ENCODE measurements at regions not wholly inside any gene's neighbourhood (a gene's known extent, or its start where the extent isn't known, plus 50 kb on each side); places are given as distances from the start of the nearest gene placed in this dataset.
"Not testable (repeated sequence)": the region's sequence is repeated elsewhere in the genome, so short reads cannot be mapped to it uniquely, and the experiment has no call there.

DNA sequence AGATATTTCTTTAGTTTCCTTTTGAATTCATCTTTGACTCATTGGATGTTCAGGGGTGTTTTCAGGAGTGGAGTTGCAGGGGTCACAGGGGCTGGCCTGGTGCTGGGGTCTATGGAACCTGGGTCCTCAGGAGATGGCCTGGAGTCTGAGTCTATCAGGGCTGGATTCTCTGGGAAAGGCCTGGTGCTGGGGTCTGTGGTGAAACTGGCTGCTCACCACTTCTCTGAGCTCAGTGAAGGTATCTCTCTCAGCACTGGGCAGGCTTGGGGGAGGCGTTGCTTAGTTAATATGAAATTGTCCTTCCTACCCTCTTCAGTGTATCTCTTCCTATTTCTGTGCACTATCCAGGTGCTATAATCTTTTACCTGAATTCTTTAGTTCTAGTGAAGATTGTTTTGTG, 83.1 kb upstream of the SLC24A3 start:
- H3K36me3 Mint-ChIP-seq: no peaks in the 10 kb centered on the region
- no peak for DNase-seq (ENCODE audit: low spot score in 2 of 2)
- no peak overlapping the region for H3K27ac Mint-ChIP-seq
- H3K4me1 Mint-ChIP-seq: no peaks in the 10 kb centered on the region
- no peaks in the 10 kb centered on the region for H3K27me3 Mint-ChIP-seq
- ATAC-seq (ENCODE audit: low read depth): no peak
- no peak overlapping the region for H3K4me3 Mint-ChIP-seq
- H3K9me3 Mint-ChIP-seq: no peaks in the 10 kb centered on the region

DNA sequence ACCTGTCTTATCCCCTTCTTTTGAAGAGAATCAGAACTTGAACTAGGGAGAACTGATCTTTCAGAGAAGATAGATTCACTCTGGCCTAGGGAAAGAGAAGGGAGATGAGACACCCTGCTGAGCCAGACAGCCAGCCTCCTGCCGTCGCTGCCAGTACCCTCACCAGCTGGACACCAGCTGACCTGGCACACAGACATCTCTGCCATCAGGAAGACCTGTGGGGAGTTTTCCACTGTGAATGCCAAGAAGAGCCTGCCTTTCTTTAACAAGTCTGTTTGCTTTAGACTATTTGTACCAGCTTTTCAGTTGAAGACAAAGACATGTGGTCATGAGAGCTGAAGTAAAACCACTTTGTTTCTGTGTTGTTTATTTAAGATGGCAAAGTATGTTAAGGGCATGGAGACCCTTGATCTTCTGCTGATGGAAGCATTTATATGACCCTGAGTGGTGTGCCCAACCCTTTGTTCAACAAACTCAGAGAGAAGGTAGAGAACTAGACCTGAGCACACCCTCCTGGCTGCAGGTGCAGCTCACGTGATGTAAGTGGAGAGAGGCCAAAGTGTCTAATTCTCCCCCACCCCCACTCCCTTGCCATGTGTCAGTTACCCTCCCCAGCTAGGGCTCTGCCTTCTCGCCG, 82.3 kb upstream of the SLC24A3 start:
- Mint-ChIP-seq H3K27me3 (no peaks in the 10 kb centered on the region), H3K4me3 (no peak overlapping the region), H3K4me1 (no peaks in the 10 kb centered on the region), H3K9me3 (no peaks in the 10 kb centered on the region), H3K27ac (no peak overlapping the region), H3K36me3 (no peaks in the 10 kb centered on the region)
- DNase-seq (ENCODE audit: low spot score in 2 of 2) (no peak), ATAC-seq (ENCODE audit: low read depth) (no peak)

DNA sequence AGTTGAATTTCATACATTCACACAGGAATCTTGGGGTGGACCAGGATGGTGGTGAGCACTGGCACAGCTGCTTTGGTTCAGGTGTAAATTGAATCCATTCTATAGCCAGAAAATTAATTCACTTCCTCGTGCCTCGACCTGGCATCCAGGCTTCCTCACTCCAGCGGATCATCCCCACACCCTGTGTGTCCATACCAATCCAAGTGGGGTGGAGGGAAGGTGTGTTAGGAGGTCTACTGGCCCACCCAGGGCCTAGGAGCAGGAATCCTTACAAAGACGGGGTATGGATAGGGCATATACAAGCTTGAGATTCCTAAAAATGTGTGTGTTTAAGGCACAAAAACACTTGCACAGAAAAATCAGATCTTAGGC, 81.8 kb upstream of the SLC24A3 start:
- Mint-ChIP-seq H3K4me1 (no peaks in the 10 kb centered on the region), H3K27me3 (no peaks in the 10 kb centered on the region), H3K9me3 (no peaks in the 10 kb centered on the region), H3K27ac (no peak overlapping the region), H3K36me3 (no peaks in the 10 kb centered on the region), H3K4me3 (no peak overlapping the region)
- DNase-seq (ENCODE audit: low spot score in 2 of 2) (no peak), ATAC-seq (ENCODE audit: low read depth) (no peak)

DNA sequence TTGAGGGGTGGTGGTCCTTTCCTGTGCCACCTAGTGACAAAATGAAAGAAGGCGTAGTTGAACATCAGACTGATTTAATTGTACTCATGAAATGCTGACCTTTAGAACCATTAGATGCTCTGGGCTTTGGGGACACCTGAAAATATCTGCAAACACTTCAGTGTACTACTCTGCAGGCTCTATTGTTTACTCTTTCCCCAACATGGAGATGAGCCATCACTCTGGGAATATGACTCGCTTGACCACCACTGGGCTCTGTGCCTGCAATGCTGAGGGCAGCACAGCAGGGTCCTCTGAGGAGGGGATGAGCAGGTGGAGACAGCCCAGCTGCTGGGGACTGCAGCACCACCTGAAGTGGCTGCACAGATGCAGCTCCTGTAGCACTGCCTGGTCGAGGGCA, 74.8 kb upstream of the SLC24A3 start:
- ATAC-seq (ENCODE audit: low read depth): no peak
- peaks cover 3% of the 10 kb centered on the region for H3K27me3 Mint-ChIP-seq
- no peak overlapping the region for H3K27ac Mint-ChIP-seq
- no peaks in the 10 kb centered on the region for H3K36me3 Mint-ChIP-seq
- peaks cover 5% of the 10 kb centered on the region for H3K9me3 Mint-ChIP-seq
- no peak overlapping the region for H3K4me3 Mint-ChIP-seq
- no peak for DNase-seq (ENCODE audit: low spot score in 2 of 2)
- no peaks in the 10 kb centered on the region for H3K4me1 Mint-ChIP-seq

DNA sequence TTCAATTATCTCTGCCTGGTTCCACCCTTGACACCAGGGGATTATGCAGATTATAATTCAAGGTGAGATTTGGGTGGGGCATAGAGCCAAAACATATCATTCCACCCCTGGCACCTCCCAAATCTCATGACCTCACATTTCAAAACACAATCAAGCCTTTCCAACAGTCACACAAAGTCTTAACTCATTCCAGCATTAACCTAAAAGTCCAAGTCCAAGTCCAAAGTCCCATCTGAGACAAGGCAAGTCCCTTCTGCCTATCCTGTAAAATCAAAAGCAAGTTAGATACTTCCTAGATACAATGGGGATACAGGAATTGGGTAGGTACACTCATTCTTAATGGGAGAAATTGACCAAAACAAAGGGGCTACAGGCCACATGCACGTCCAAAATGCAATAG, 73.7 kb upstream of the SLC24A3 start:
- H3K4me3 Mint-ChIP-seq: no peak overlapping the region
- H3K4me1 Mint-ChIP-seq: no peaks in the 10 kb centered on the region

DNA sequence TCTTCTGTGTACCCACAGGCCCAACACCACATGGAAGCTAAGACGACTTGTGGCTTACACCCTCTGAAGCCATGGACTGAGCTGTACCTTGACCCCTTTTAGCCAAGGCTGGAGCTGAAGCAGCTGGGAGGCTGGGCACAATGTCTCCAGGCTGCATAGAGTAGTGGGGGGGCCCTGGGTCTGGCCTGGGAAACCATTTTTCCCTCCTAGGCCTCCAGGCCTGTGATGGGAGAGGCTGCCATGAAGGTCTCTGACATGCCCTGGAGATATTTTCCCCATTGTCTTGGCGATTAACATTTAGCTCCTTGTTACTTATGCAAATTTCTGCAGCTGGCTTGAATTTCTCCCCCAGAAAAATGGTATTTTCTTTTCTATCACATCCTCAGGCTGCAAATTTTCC, 72.9 kb upstream of the SLC24A3 start:
- DNase-seq (ENCODE audit: low spot score in 2 of 2); ATAC-seq (ENCODE audit: low read depth); H3K4me3 Mint-ChIP-seq; H3K27me3 Mint-ChIP-seq; H3K9me3 Mint-ChIP-seq; H3K27ac Mint-ChIP-seq; H3K4me1 Mint-ChIP-seq; H3K36me3 Mint-ChIP-seq: not testable (repeated sequence)

More for the DNA sequence above, 73.7 kb upstream of the SLC24A3 start:
- ATAC-seq (ENCODE audit: low read depth) (no peak), DNase-seq (ENCODE audit: low spot score in 2 of 2) (no peak)
- Mint-ChIP-seq H3K36me3 (no peaks in the 10 kb centered on the region), H3K27me3 (peaks cover 3% of the 10 kb centered on the region), H3K27ac (no peak overlapping the region), H3K9me3 (peaks cover 5% of the 10 kb centered on the region)

DNA sequence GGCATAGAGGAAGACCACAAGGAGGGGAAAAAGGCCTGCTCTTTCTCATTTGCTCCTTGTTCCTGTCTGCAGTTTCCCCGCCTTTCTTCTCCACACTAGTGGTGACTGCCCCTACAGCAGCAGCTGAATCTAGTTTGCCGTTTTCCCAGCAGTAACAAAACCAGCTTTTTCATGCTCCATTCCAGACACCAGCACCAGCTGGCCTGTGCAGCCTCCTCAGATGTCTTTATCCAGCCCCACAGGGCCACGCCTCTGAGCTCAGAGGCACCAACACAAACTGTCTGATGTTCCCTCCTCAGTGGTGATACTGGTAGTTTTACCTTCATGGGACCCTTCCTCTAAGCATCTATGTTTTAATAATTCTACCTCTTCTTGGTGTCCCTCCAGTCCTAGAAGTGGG, 70.4 kb upstream of the SLC24A3 start:
- no peak overlapping the region for H3K27ac Mint-ChIP-seq
- ATAC-seq (ENCODE audit: low read depth): no peak
- H3K27me3 Mint-ChIP-seq: no peaks in the 10 kb centered on the region
- no peaks in the 10 kb centered on the region for H3K36me3 Mint-ChIP-seq
- DNase-seq (ENCODE audit: low spot score in 2 of 2): no peak
- no peak overlapping the region for H3K4me3 Mint-ChIP-seq
- H3K4me1 Mint-ChIP-seq: no peaks in the 10 kb centered on the region
- H3K9me3 Mint-ChIP-seq: peaks cover 5% of the 10 kb centered on the region

DNA sequence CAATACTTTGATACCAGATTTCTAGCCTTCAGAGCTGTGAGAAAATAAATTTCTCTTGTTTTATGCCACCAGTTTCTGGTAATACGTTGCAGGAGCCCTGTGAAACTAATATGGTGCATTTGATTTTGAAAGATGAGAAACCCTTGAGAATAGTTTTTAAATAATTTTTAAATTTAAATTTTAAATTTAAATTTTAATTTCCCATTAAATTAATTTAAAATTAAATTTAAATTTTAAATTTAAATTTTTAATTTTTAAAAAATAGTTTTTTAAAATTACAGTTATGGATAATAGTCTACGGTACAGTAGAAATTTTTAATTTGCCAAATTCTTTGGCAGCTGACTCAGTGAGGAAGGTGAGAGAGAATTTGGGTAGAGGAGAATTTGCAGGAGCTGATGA, 68.6 kb upstream of the SLC24A3 start:
- DNase-seq (ENCODE audit: low spot score in 2 of 2): no peak
- Mint-ChIP-seq H3K27ac (no peak overlapping the region), H3K36me3 (no peaks in the 10 kb centered on the region)

DNA sequence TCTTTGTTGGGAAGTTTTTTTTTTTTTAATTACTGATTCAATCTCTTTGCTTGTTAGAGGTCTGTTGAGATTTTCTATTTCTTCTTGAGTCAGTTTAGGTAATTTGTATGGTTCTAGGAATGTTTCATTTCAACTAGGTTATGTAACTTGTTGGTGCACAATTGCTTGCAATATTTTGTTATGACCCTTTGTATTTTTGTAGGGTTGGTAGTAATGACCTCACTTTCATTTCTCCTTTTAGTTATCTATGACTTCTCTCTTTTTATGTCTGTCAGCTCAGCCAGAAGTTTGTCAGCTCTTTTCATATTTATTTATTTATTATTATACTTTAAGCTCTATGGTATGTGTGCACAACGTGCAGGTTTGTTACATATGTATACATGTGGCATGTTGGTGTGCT, 51.1 kb upstream of the SLC24A3 start:
- no peaks in the 10 kb centered on the region for H3K36me3 Mint-ChIP-seq
- ATAC-seq (ENCODE audit: low read depth): no peak
- peaks cover 4% of the 10 kb centered on the region for H3K9me3 Mint-ChIP-seq
- no peaks in the 10 kb centered on the region for H3K4me1 Mint-ChIP-seq
- no peak for DNase-seq (ENCODE audit: low spot score in 2 of 2)
- H3K27me3 Mint-ChIP-seq: peaks cover 3% of the 10 kb centered on the region
- H3K4me3 Mint-ChIP-seq: no peak overlapping the region
- H3K27ac Mint-ChIP-seq: no peak overlapping the region

More for the DNA sequence above, 68.6 kb upstream of the SLC24A3 start:
- Mint-ChIP-seq H3K27me3 (no peaks in the 10 kb centered on the region), H3K9me3 (peaks cover 5% of the 10 kb centered on the region), H3K4me3 (no peak overlapping the region), H3K4me1 (no peaks in the 10 kb centered on the region)
- no peak for ATAC-seq (ENCODE audit: low read depth)

Data from memory B cell (primary cell).